ENCODE measurements at regions not wholly inside any gene's neighbourhood (a gene's known extent, or its start where the extent isn't known, plus 50 kb on each side); places are given as distances from the start of the nearest gene placed in this dataset.

DNA sequence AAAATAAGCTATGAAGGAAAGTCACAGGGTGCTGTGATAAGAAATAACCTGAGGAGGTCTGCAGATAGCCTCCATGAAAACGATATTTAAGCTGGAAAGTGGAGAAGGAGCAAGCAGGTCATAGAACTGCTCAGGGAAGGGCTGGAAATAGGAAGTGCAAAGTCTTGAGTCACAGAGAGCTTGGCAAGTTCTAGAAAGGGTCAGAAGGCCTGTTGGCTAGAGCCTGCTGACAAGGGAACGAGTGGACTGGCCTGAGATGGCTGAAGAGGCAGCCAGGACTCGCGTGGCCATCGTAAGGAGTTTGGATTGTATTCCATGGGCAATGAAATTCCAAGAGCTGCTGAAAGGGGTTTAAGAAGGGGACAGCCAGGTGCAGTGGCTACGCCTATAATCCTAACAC lies 64.7 kb upstream of the IL12A start:
- H3K27me3 ChIP-seq: no peaks in the 10 kb centered on the region
- no peak for DNase-seq (ENCODE audit: low spot score)
- no peaks in the 10 kb centered on the region for H3K9me3 ChIP-seq (ENCODE audit: low read depth)
- no peaks in the 10 kb centered on the region for H3K36me3 ChIP-seq
- H3K4me2 ChIP-seq: no peak overlapping the region
- Mint-ChIP-seq H3K27me3 (ENCODE audit: insufficient read depth, low read depth) (no peaks in the 10 kb centered on the region), H3K4me1 (peaks cover 5% of the 10 kb centered on the region), H3K27ac (no peak overlapping the region), H3K36me3 (no peaks in the 10 kb centered on the region), H3K9me3 (no peaks in the 10 kb centered on the region), H3K4me3 (no peak overlapping the region)
- TF ChIP-seq, protein P1, sequence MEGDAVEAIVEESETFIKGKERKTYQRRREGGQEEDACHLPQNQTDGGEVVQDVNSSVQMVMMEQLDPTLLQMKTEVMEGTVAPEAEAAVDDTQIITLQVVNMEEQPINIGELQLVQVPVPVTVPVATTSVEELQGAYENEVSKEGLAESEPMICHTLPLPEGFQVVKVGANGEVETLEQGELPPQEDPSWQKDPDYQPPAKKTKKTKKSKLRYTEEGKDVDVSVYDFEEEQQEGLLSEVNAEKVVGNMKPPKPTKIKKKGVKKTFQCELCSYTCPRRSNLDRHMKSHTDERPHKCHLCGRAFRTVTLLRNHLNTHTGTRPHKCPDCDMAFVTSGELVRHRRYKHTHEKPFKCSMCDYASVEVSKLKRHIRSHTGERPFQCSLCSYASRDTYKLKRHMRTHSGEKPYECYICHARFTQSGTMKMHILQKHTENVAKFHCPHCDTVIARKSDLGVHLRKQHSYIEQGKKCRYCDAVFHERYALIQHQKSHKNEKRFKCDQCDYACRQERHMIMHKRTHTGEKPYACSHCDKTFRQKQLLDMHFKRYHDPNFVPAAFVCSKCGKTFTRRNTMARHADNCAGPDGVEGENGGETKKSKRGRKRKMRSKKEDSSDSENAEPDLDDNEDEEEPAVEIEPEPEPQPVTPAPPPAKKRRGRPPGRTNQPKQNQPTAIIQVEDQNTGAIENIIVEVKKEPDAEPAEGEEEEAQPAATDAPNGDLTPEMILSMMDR (IDR thresholded peaks at IDR 0.05): no peak
- TF ChIP-seq EZH2 (IDR thresholded peaks at IDR 0.05) (no peak), EZH2phosphoT487 (IDR thresholded peaks at IDR 0.05) (no peak)
- no peak overlapping the region for H3K4me3 ChIP-seq
- H3K4me1 ChIP-seq: no peaks in the 10 kb centered on the region
- H4K20me1 ChIP-seq (ENCODE audit: low read depth): no peaks in the 10 kb centered on the region
- no peak overlapping the region for H3K9ac ChIP-seq
- H3F3A ChIP-seq (ENCODE audit: low read depth): no peaks in the 10 kb centered on the region
- H2AFZ ChIP-seq (replicated peaks): no peak overlapping the region
- no peak overlapping the region for H3K27ac ChIP-seq
- no peaks in the 10 kb centered on the region for H3K79me2 ChIP-seq (ENCODE audit: low read depth)

DNA sequence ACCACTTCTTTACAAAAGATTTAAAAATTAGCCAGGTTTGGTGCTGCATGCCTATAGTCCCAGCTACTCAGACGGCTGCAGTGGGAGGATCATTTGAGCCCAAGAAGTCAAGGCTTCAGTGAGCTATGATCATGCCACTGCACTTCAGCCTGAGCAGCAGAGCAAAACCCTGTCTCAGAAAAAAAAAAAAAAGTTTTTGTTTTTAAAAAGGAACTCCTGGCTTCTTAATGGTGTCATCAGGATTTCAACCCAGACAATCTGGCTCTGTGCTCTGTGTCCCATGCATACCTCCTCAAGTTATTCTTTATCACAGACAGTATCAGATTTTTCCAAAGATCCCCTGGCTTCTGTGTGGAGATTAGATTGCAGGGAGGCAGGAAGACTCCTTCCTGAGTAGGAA lies 64.2 kb upstream of the IL12A start:
- TF ChIP-seq, protein P1 (IDR thresholded peaks at IDR 0.05): no peak
- no peak for TF ChIP-seq EZH2 (IDR thresholded peaks at IDR 0.05)
- Histone ChIP-seq H3K27ac (no peak overlapping the region), H3K36me3 (no peaks in the 10 kb centered on the region), H3K9ac (no peak overlapping the region), H3K4me2 (no peak overlapping the region), H3K79me2 (ENCODE audit: low read depth) (no peaks in the 10 kb centered on the region), H3K4me3 (no peak overlapping the region), H4K20me1 (ENCODE audit: low read depth) (no peaks in the 10 kb centered on the region), H2AFZ (replicated peaks) (no peak overlapping the region), H3K9me3 (ENCODE audit: low read depth) (no peaks in the 10 kb centered on the region), H3F3A (ENCODE audit: low read depth) (peaks cover under 1% of the 10 kb centered on the region), H3K4me1 (no peaks in the 10 kb centered on the region), H3K27me3 (no peaks in the 10 kb centered on the region)
- Mint-ChIP-seq H3K27ac (no peak overlapping the region), H3K4me1 (peaks cover 7% of the 10 kb centered on the region), H3K9me3 (no peaks in the 10 kb centered on the region), H3K4me3 (no peak overlapping the region), H3K27me3 (ENCODE audit: insufficient read depth, low read depth) (no peaks in the 10 kb centered on the region), H3K36me3 (no peaks in the 10 kb centered on the region)
- no peak for DNase-seq (ENCODE audit: low spot score)

DNA sequence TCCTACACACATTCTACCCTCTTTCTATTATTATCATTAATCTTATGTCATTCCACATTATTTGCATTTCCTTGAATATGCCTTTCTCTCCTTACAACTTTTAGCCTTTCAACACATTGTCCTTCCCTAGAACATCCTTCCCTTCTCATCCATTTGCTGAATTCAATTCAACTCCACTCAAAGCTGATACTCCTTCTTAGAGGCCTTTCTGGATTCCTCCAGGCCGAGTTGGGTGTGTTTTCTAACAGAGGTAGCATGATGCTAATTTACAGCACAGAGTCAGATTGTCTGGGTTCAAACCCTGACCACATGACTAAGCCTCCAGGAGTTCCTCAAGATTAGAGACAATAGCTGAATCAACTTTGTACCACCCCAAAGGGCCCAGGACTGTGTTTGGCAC lies 63.4 kb upstream of the IL12A start:
- no peak overlapping the region for H3K27ac ChIP-seq
- no peaks in the 10 kb centered on the region for H3K27me3 Mint-ChIP-seq (ENCODE audit: insufficient read depth, low read depth)
- H3K4me1 Mint-ChIP-seq: peaks cover 13% of the 10 kb centered on the region
- H3K79me2 ChIP-seq (ENCODE audit: low read depth): no peaks in the 10 kb centered on the region
- H4K20me1 ChIP-seq (ENCODE audit: low read depth): no peaks in the 10 kb centered on the region
- no peaks in the 10 kb centered on the region for H3K9me3 ChIP-seq (ENCODE audit: low read depth)
- H3K4me2 ChIP-seq: no peak overlapping the region
- H3K4me1 ChIP-seq: no peaks in the 10 kb centered on the region
- H3K4me3 Mint-ChIP-seq: no peak overlapping the region
- H3K36me3 ChIP-seq: no peaks in the 10 kb centered on the region
- no peak overlapping the region for H3K27ac Mint-ChIP-seq
- H3K9me3 Mint-ChIP-seq: no peaks in the 10 kb centered on the region
- H3F3A ChIP-seq (ENCODE audit: low read depth): peaks cover 4% of the 10 kb centered on the region
- H3K36me3 Mint-ChIP-seq: no peaks in the 10 kb centered on the region
- H3K9ac ChIP-seq: no peak overlapping the region
- no peak overlapping the region for H3K4me3 ChIP-seq
- H3K27me3 ChIP-seq: no peaks in the 10 kb centered on the region
- DNase-seq (ENCODE audit: low spot score): no peak
- no peak overlapping the region for H2AFZ ChIP-seq (replicated peaks)
- TF ChIP-seq EZH2phosphoT487 (IDR thresholded peaks at IDR 0.05) (no peak), EZH2 (IDR thresholded peaks at IDR 0.05) (no peak)
- TF ChIP-seq, protein P1 (IDR thresholded peaks at IDR 0.05): no peak

DNA sequence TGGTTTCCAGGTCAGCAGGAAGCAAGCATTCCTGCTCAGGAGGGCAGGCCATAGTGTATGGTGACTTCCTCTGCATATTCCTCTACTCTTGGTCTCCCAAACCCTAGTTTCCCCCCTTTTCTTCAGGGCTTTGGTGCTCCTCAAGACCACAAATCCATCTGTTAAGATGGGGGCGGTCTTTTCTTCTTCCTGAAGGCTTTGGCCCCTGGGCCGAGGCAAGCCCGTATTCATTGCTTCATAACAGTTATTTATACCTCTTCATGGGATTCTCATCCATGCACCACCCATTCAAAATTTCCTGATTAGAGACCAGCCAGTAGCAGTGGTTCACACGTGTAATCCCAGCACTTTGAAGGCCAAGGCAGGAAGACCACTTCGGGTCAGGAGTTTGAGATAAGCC lies 62.1 kb upstream of the IL12A start:
- Mint-ChIP-seq H3K36me3 (no peaks in the 10 kb centered on the region), H3K27ac (no peak overlapping the region), H3K27me3 (ENCODE audit: insufficient read depth, low read depth) (peaks cover 2% of the 10 kb centered on the region), H3K9me3 (no peaks in the 10 kb centered on the region), H3K4me1 (peaks cover 13% of the 10 kb centered on the region), H3K4me3 (no peak overlapping the region)
- no peak for DNase-seq (ENCODE audit: low spot score)
- TF ChIP-seq EZH2phosphoT487 (IDR thresholded peaks at IDR 0.05) (no peak), EZH2 (IDR thresholded peaks at IDR 0.05) (no peak)
- TF ChIP-seq, protein P1 (IDR thresholded peaks at IDR 0.05): no peak
- H3K9me3 ChIP-seq (ENCODE audit: low read depth): no peaks in the 10 kb centered on the region
- no peaks in the 10 kb centered on the region for H3K4me1 ChIP-seq
- no peak overlapping the region for H3K4me2 ChIP-seq
- H3F3A ChIP-seq (ENCODE audit: low read depth): peaks cover 4% of the 10 kb centered on the region
- H3K79me2 ChIP-seq (ENCODE audit: low read depth): no peaks in the 10 kb centered on the region
- H3K4me3 ChIP-seq: no peak overlapping the region
- no peaks in the 10 kb centered on the region for H4K20me1 ChIP-seq (ENCODE audit: low read depth)
- no peaks in the 10 kb centered on the region for H3K27me3 ChIP-seq
- no peak overlapping the region for H2AFZ ChIP-seq (replicated peaks)
- no peak overlapping the region for H3K9ac ChIP-seq
- H3K27ac ChIP-seq: no peak overlapping the region
- H3K36me3 ChIP-seq: no peaks in the 10 kb centered on the region
